WTC11 (cell line): ENCODE measurements at regions not wholly inside any gene's neighbourhood (a gene's known extent, or its start where the extent isn't known, plus 50 kb on each side); places are given as distances from the start of the nearest gene placed in this dataset.

ENCODE experiments used
- ATAC-seq: fragments of 200-7000 bp; cut with Tn5 transposase; 2 replicates; pipeline ENCODE4 v1.10.0; 2021; ENCODE audit warnings: mild to moderate bottlenecking, moderate library complexity
- CTCF ChIA-PET: fragments of 300-600 bp; sonication (Branson Sonifier 250); formaldehyde crosslinking; loops from one replicate; lab custom pipeline; 2021; ENCODE audit warnings: antibody characterized with exemption; lab: Charles Lee
- POLR2A ChIA-PET: fragments of 350-600 bp; sonication (Branson Sonifier 250); formaldehyde crosslinking; loops from one replicate; lab custom pipeline; 2021; ENCODE audit warnings: antibody characterized with exemption; lab: Charles Lee
- DNase-seq: peaks from one replicate; pipeline ENCODE4 v3.0.0; 2021; ENCODE audit warnings: low spot score
- H3K27ac Mint-ChIP-seq: 2 replicates; pipeline ENCODE4 v1.8.0; 2021; ENCODE audit warnings: mixed read lengths
- H3K27me3 Mint-ChIP-seq: 2 replicates; pipeline ENCODE4 v1.8.0; 2021; ENCODE audit warnings: low read depth, mild to moderate bottlenecking, moderate library complexity, mixed read lengths
- H3K36me3 Mint-ChIP-seq: 2 replicates; pipeline ENCODE4 v1.8.0; 2021; ENCODE audit warnings: mixed read lengths
- H3K4me1 Mint-ChIP-seq: 2 replicates; pipeline ENCODE4 v1.8.0; 2022; ENCODE audit warnings: mixed read lengths
- H3K4me3 Mint-ChIP-seq: 2 replicates; pipeline ENCODE4 v1.8.0; 2021; ENCODE audit warnings: mild to moderate bottlenecking, moderate library complexity, mixed read lengths
- H3K9me3 Mint-ChIP-seq: 2 replicates; pipeline ENCODE4 v1.8.0; 2021; ENCODE audit warnings: mixed read lengths
- ATF3 ChIP-seq: sonication (generic); formaldehyde crosslinking; conservative IDR thresholded peaks from 2 replicates; pipeline ENCODE4 v1.8.1; 2022; ENCODE audit warnings: mild to moderate bottlenecking, missing genetic modification reagents
- CBFB ChIP-seq: sonication (generic); formaldehyde crosslinking; IDR thresholded peaks from 2 replicates; pipeline ENCODE4 v1.8.1; 2022; ENCODE audit warnings: mild to moderate bottlenecking, low read depth, missing genetic modification reagents
- ELF4 ChIP-seq: sonication (generic); formaldehyde crosslinking; IDR thresholded peaks from 2 replicates; pipeline ENCODE4 v1.8.1; 2022; ENCODE audit warnings: low read depth, mild to moderate bottlenecking, moderate library complexity, missing genetic modification reagents
- EMX1 ChIP-seq: fragments of 250-450 bp; sonication (Bioruptor Pico); IDR thresholded peaks from 2 replicates; pipeline ENCODE4 v1.8.0; 2021; ENCODE audit warnings: mild to moderate bottlenecking
- MYBL2 ChIP-seq: sonication (generic); formaldehyde crosslinking; IDR thresholded peaks from 2 replicates; pipeline ENCODE4 v1.8.1; 2023; ENCODE audit warnings: mild to moderate bottlenecking, moderate library complexity, missing genetic modification reagents
- NFATC4 ChIP-seq: fragments of 250-450 bp; sonication (Bioruptor Pico); IDR thresholded peaks from 2 replicates; pipeline ENCODE4 v1.9.0; 2021; ENCODE audit warnings: mild to moderate bottlenecking
- NFYB ChIP-seq: sonication (generic); formaldehyde crosslinking; conservative IDR thresholded peaks from 2 replicates; pipeline ENCODE4 v1.8.0; 2022; ENCODE audit warnings: low read depth, missing genetic modification reagents
- NR3C1 ChIP-seq: sonication (generic); formaldehyde crosslinking; conservative IDR thresholded peaks from 2 replicates; pipeline ENCODE4 v1.8.1; 2023; ENCODE audit warnings: low read depth, mild to moderate bottlenecking, missing genetic modification reagents
- PRDM15 ChIP-seq: sonication (generic); formaldehyde crosslinking; IDR thresholded peaks from 2 replicates; pipeline ENCODE4 v1.8.0; 2022; ENCODE audit warnings: missing genetic modification reagents
- RELA ChIP-seq: sonication (generic); formaldehyde crosslinking; IDR thresholded peaks from 2 replicates; pipeline ENCODE4 v1.8.1; 2022; ENCODE audit warnings: missing genetic modification reagents, mild to moderate bottlenecking, borderline replicate concordance
- SMAD3 ChIP-seq: sonication (generic); formaldehyde crosslinking; IDR thresholded peaks from 2 replicates; pipeline ENCODE4 v1.8.0; 2022; ENCODE audit warnings: missing genetic modification reagents, mild to moderate bottlenecking, borderline replicate concordance
- SOX15 ChIP-seq: fragments of 250-450 bp; sonication (Bioruptor Pico); IDR thresholded peaks from 2 replicates; pipeline ENCODE4 v1.9.0; 2021; ENCODE audit warnings: mild to moderate bottlenecking
- TP53 ChIP-seq: sonication (generic); formaldehyde crosslinking; IDR thresholded peaks from 2 replicates; pipeline ENCODE4 v1.8.1; 2023; ENCODE audit warnings: mild to moderate bottlenecking, missing genetic modification reagents
- ZBTB21 ChIP-seq: sonication (generic); formaldehyde crosslinking; IDR thresholded peaks from 2 replicates; pipeline ENCODE4 v1.8.1; 2023; ENCODE audit warnings: mild to moderate bottlenecking, missing genetic modification reagents, borderline replicate concordance
- ZNF396 ChIP-seq: fragments of 250-450 bp; sonication (Bioruptor Pico); IDR thresholded peaks from 2 replicates; pipeline ENCODE4 v1.8.0; 2021; ENCODE audit warnings: mild to moderate bottlenecking, moderate library complexity, borderline replicate concordance
- ZNF512 ChIP-seq: sonication (generic); formaldehyde crosslinking; IDR thresholded peaks from 2 replicates; pipeline ENCODE4 v1.8.1; 2022; ENCODE audit warnings: missing genetic modification reagents, borderline replicate concordance
- ZNF532 ChIP-seq: fragments of 250-450 bp; sonication (Bioruptor Pico); IDR thresholded peaks from 2 replicates; pipeline ENCODE4 v1.9.0; 2021; ENCODE audit warnings: mild to moderate bottlenecking, borderline replicate concordance

DNA sequence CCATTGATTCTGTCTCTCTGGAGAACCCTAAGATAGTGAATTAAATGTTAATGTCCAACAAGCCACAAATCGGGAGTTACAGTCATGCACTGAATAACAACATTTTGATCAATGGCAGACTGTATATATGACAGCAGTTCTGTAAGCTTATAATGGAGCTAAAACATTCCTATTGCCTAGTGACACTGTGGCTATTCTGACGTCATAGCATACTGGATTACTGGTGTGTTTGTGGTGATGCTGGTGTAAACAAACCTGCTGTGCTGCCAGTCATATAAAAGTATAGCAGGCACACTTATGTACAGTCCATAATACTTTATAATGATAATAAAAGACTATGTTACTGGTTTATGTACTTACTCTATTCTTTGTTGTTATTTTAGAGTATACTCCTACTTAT, 56.7 kb upstream of the BICD1 start (continued):
- TF ChIP-seq NFATC4 (CRISPR knock-in tag), result no peak
- TF ChIP-seq ZNF532 (CRISPR knock-in tag), result no peak
- no peak for TF ChIP-seq ZNF512 (CRISPR knock-in tag)
- TF ChIP-seq CBFB, result no peak
- TF ChIP-seq, all 79 proteins: peak for 0

DNA sequence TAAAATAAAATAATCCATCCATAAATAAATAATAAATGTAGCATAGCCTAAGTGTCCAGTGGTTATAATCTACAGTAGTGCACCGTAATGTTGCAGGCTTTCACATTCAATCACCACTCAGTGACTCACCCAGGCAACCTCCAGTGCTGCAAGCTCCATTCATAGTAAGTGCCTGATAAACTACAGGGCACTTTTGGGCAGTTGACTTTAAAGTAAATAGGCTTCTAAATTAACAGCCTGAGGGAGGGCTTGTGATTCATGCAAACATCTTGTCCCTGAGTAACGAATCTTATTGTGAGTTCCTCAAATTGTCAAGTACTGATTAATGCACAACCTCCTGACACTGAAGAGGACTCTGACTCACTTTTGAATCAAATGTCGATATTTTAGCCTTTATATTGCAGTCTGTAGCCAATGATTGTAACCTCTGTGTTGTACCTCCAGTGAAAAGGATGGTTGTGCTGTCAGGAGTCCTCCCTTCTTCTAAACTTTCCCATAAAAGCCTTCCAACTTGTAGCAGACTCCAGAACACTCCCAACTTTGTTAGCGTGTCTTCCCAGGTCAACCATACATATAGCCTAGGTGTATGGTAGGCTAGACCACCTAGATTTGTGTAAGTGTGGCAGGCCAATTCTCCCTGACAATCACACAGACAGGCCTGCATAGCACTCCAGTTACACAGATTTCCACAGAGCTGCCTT, 55.0 kb upstream of the BICD1 start:
- H3K4me3 Mint-ChIP-seq, result no peak overlapping the region
- H3K9me3 Mint-ChIP-seq, result peaks cover 33% of the 10 kb centered on the region
- peak overlapping the region; percentile 6; the same call in 1 of the 2 replicates for H3K27ac Mint-ChIP-seq
- peaks cover 12% of the 10 kb centered on the region for H3K4me1 Mint-ChIP-seq
- H3K27me3 Mint-ChIP-seq, result no peaks in the 10 kb centered on the region
- CTCF ChIA-PET, result interaction anchor here (0.5 to 1.3 kb wide), 3 partner anchors 33 to 260 kb away, joined by 3 to 4 read pairs (median 4); no protein-coding TSS in a partner anchor
- peaks cover 22% of the 10 kb centered on the region for H3K36me3 Mint-ChIP-seq
- TF ChIP-seq EMX1 (CRISPR knock-in tag) (no peak), NFYB (CRISPR knock-in tag) (no peak), SOX15 (CRISPR knock-in tag) (no peak), MYBL2 (CRISPR knock-in tag) (no peak), ELF4 (no peak), ZBTB21 (CRISPR knock-in tag) (no peak), SMAD3 (CRISPR knock-in tag) (no peak), ZNF396 (no peak), NR3C1 (CRISPR knock-in tag) (no peak), RELA (no peak), TP53 (no peak), ATF3 (CRISPR knock-in tag) (no peak), PRDM15 (CRISPR knock-in tag) (no peak)
- no peak for ATAC-seq
- no peak for DNase-seq
- POLR2A ChIA-PET, result no interaction called here
